LNCaP clone FGC (cell line): ENCODE measurements at regions not wholly inside any gene's neighbourhood (a gene's known extent, or its start where the extent isn't known, plus 50 kb on each side); places are given as distances from the start of the nearest gene placed in this dataset.

Source experiments
- DNase-seq: peaks from one replicate; pipeline ENCODE4 v3.0.0-alpha.2; 2011; ENCODE audit warnings: low read depth
- H3K4me3 ChIP-seq: 2 replicates; pipeline ENCODE4 v1.5.1; 2011; ENCODE audit warnings: mild to moderate bottlenecking, low read depth, low read length, control low read depth
- TF ChIP-seq, protein P1 (sequence below): IDR thresholded peaks from 2 replicates; pipeline ENCODE4 v1.5.1; 2012; ENCODE audit warnings: mild to moderate bottlenecking; ENCODE audit not compliant: control insufficient read depth, insufficient read depth; ENCODE audit errors: extremely low read depth

DNA sequence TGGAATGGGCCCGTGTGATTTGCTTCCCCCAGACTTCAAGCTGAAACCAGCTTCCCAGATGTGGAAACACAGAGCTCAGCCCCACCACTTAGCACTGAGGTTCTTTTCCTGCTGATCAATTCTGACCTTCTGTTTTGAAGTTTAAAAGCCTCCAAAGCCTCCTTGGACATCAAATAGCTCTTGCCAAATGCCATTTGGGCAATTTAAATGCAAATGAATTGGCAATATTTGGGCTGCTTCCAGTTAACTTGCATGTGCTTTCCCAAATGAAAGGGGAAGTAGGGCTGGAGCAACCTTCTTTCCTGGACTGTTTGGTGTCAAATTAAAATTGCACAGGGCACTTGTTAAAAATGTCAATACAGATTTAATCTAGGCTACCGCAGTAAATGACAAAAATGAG lies 710.5 kb downstream of the TLR4 start:
- no peak overlapping the region for H3K4me3 ChIP-seq
- TF ChIP-seq, protein P1, sequence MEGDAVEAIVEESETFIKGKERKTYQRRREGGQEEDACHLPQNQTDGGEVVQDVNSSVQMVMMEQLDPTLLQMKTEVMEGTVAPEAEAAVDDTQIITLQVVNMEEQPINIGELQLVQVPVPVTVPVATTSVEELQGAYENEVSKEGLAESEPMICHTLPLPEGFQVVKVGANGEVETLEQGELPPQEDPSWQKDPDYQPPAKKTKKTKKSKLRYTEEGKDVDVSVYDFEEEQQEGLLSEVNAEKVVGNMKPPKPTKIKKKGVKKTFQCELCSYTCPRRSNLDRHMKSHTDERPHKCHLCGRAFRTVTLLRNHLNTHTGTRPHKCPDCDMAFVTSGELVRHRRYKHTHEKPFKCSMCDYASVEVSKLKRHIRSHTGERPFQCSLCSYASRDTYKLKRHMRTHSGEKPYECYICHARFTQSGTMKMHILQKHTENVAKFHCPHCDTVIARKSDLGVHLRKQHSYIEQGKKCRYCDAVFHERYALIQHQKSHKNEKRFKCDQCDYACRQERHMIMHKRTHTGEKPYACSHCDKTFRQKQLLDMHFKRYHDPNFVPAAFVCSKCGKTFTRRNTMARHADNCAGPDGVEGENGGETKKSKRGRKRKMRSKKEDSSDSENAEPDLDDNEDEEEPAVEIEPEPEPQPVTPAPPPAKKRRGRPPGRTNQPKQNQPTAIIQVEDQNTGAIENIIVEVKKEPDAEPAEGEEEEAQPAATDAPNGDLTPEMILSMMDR, result no peak
- DNase-seq, result no peak

DNA sequence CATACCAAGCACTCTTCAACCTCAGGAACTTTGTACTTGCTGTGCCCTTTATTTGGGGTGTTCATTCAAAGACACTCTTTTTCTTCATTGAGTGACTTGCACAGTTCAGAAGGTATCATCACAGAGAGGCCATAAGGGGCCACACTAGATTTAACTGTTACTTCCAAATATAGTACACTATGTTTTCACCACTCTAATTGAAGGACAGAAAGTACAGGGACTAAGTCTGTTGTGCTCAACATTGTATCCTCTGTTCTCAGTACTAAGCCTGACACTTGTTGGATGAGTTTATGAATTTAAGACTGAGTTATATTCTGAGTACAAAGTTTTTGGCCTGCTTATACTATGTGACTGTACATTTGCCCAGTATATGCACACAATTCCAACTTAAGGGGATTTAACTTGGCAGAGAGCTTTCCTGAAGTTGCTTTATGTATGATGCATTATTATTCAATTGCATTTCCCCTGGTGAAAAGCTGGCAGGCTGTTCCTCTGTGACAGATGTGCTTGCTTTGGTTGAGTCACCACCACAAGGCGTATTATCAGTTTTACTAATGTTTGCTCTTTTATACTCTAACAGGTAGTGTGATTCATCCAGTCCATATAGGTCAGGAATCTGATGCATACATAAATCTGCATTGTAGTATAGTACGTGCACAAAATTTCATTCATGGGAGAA lies 714.8 kb downstream of the TLR4 start:
- H3K4me3 ChIP-seq, result no peak overlapping the region
- no peak for DNase-seq
- TF ChIP-seq, protein P1, result no peak

DNA sequence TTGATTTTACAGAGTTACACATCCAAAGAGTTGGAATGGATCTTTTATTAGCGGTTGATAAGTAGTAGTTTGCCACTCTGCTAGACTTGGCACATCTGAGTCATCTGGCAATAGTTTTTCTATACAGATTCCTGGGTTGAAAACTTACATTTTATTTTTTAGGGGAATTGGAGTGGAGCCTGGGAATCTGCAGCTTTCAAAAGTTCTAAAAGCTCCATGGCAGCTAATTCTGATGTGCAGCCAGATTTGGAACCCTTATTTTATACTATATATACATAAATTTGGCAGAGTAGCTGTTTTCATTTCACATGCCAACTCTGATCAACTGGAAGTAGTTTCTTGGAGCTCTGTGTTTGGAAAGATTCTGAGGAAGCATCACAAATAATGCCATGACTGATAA lies 715.5 kb downstream of the TLR4 start:
- TF ChIP-seq, protein P1, result no peak

DNA sequence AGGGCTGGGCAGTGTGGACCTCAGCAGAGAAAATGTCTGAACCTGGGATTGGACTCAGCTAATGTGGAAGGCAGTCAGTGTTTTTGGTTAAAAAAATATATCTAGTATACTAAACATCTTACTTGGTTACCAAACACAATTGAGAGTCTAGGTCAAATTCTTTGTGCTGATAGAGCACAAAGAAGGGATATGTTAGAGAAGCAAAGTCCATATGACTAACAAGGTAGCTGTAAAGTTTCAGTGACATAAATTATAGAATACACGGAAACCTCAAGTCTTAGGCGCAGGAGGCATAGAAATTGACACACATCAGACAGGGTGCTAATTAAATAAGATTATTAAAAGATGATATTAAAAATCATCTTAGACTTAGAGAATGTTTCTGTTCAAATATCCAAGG lies 718.3 kb downstream of the TLR4 start:
- no peak for DNase-seq
- TF ChIP-seq, protein P1, result no peak
- no peak overlapping the region for H3K4me3 ChIP-seq

More for the DNA sequence above, 715.5 kb downstream of the TLR4 start:
- DNase-seq, result no peak
- H3K4me3 ChIP-seq, result no peak overlapping the region

DNA sequence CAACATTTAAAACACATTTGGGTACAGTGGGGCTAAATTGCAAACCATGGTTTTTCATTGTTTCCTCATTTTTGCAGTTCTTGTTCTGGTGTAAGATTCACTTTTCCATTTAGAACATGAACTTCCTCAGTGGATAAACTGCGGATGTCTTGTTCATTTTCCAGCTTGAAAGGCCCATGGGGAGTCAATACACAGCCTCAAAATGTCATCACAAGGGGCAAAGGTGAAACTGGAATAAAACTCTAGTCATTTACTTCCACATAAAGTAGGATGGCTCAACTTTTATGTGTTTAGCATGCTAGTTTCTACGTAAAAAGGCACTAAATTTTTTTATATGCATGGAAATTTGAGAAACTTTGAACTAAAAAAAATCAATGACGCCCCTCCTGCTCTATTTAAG lies 718.8 kb downstream of the TLR4 start:
- DNase-seq, result no peak
- no peak overlapping the region for H3K4me3 ChIP-seq
- TF ChIP-seq, protein P1, result no peak

DNA sequence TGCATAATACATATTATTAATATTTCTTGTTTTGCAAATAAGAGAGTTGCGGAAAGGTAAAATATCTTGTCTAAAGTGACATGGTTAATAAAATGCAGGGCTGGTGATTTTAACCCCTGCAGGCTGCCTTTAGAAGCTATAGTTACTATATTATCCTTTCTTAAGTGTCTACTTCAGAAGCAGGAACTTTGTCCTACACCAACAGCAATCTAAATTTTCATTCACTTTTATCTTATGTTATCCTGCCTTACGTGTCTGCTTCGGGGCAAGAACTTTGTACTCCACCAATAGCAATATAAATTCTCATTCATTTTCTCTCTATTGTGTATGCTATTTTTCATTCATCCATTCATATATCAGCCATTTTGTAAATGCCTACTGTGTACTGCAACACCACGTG lies 719.5 kb downstream of the TLR4 start:
- H3K4me3 ChIP-seq, result no peak overlapping the region
- no peak for DNase-seq
- TF ChIP-seq, protein P1, result no peak

DNA sequence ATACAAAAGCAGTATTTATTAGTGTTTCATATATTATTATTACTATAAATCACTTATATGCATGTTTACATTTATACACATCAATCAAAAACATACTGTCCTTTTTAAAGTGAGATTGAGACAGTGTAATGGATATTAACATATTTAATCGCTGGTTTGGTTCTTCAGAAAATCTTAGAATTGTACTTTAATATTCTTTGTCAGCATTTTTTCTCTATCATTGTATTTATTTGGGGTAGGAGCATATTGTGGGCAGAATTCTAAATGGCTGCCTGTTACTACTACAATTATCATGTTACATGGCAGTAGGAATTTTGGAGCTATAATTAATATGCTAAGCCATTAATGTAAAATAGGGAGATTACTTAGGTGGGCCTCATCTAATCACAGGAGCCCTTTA lies 722.6 kb downstream of the TLR4 start:
- no peak for DNase-seq
- no peak overlapping the region for H3K4me3 ChIP-seq
- TF ChIP-seq, protein P1, result no peak
